SK-N-SH (cell line): ENCODE measurements at regions not wholly inside any gene's neighbourhood (a gene's known extent, or its start where the extent isn't known, plus 50 kb on each side); places are given as distances from the start of the nearest gene placed in this dataset.

Experiments used
- CTCF ChIP-seq: fragments of 200-600 bp; sonication (generic); IDR thresholded peaks from 2 replicates; pipeline ENCODE4 v1.6.1; 2017; ENCODE audit warnings: antibody characterized with exemption, mild to moderate bottlenecking, moderate library complexity
- FOXM1 ChIP-seq: IDR thresholded peaks from 2 replicates; pipeline ENCODE4 v1.4.0; 2012; ENCODE audit warnings: low read depth, mild to moderate bottlenecking
- GABPA ChIP-seq: IDR thresholded peaks from 2 replicates; pipeline ENCODE4 v1.4.0; 2012; ENCODE audit warnings: low read depth, mild to moderate bottlenecking
- MAX ChIP-seq: IDR thresholded peaks from 2 replicates; pipeline ENCODE4 v1.4.0; 2012; ENCODE audit warnings: low read depth
- MXI1 ChIP-seq: IDR thresholded peaks from 2 replicates; pipeline ENCODE4 v1.6.1; 2012; ENCODE audit warnings: mild to moderate bottlenecking, low read depth, low read length, improper control_type of control experiment
- POLR2AphosphoS5 ChIP-seq: IDR thresholded peaks from 2 replicates; pipeline ENCODE4 v1.6.1; 2012; ENCODE audit warnings: low read depth, low read length
- RAD21 ChIP-seq: IDR thresholded peaks from 2 replicates; pipeline ENCODE4 v1.6.1; 2012; ENCODE audit warnings: mild to moderate bottlenecking, low read length
- TAF1 ChIP-seq: IDR thresholded peaks from 2 replicates; pipeline ENCODE4 v1.6.1; 2012; ENCODE audit warnings: low read depth, mild to moderate bottlenecking, low read length, moderate library complexity, borderline replicate concordance
- YY1 ChIP-seq: IDR thresholded peaks from 2 replicates; pipeline ENCODE4 v1.4.0; 2012; ENCODE audit warnings: low read depth, mild to moderate bottlenecking
- TF ChIP-seq, protein P1 (sequence below): IDR thresholded peaks from 2 replicates; pipeline ENCODE4 v1.6.1; 2012; ENCODE audit warnings: mild to moderate bottlenecking, low read depth, low read length, moderate library complexity

- no peak for TF ChIP-seq RAD21
- no peak for TF ChIP-seq CTCF
- TF ChIP-seq MXI1: no peak
- TF ChIP-seq POLR2AphosphoS5: no peak
- no peak for TF ChIP-seq MAX
- TF ChIP-seq, protein P1, sequence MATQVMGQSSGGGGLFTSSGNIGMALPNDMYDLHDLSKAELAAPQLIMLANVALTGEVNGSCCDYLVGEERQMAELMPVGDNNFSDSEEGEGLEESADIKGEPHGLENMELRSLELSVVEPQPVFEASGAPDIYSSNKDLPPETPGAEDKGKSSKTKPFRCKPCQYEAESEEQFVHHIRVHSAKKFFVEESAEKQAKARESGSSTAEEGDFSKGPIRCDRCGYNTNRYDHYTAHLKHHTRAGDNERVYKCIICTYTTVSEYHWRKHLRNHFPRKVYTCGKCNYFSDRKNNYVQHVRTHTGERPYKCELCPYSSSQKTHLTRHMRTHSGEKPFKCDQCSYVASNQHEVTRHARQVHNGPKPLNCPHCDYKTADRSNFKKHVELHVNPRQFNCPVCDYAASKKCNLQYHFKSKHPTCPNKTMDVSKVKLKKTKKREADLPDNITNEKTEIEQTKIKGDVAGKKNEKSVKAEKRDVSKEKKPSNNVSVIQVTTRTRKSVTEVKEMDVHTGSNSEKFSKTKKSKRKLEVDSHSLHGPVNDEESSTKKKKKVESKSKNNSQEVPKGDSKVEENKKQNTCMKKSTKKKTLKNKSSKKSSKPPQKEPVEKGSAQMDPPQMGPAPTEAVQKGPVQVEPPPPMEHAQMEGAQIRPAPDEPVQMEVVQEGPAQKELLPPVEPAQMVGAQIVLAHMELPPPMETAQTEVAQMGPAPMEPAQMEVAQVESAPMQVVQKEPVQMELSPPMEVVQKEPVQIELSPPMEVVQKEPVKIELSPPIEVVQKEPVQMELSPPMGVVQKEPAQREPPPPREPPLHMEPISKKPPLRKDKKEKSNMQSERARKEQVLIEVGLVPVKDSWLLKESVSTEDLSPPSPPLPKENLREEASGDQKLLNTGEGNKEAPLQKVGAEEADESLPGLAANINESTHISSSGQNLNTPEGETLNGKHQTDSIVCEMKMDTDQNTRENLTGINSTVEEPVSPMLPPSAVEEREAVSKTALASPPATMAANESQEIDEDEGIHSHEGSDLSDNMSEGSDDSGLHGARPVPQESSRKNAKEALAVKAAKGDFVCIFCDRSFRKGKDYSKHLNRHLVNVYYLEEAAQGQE: no peak
- TF ChIP-seq TAF1: no peak
- TF ChIP-seq YY1: no peak
- TF ChIP-seq GABPA: no peak
- TF ChIP-seq FOXM1: no peak
Observed at GRCh38 chr15:98480844-98481243, 167.5 kb upstream of the IGF1R start.
